Liver (tissue), 8 donors: ENCODE measurements at regions not wholly inside any gene's neighbourhood (a gene's known extent, or its start where the extent isn't known, plus 50 kb on each side); places are given as distances from the start of the nearest gene placed in this dataset.

ENCODE experiments used
- DNase-seq: peaks from one replicate; pipeline ENCODE4 v3.0.0-alpha.2; 2017; ENCODE audit warnings: low spot score
- H3K27ac ChIP-seq, 2 donors: one replicate each; pipeline ENCODE4 v1.7.0; 2013; ENCODE audit warnings: inconsistent platforms in 2 of 2, low read length in 2 of 2, control low read depth in 1 of 2, low read depth in 1 of 2, mild to moderate bottlenecking in 1 of 2
- H3K27me3 ChIP-seq, 4 donors: one replicate each; pipeline versions ENCODE4 v1.6.1 to v1.7.0; 2013; ENCODE audit warnings: low read length in 3 of 4, inconsistent platforms in 1 of 4, mild to moderate bottlenecking in 1 of 4, moderate library complexity in 1 of 4; ENCODE audit not compliant: control insufficient read depth in 4 of 4, insufficient read depth in 4 of 4
- H3K36me3 ChIP-seq, 4 donors: one replicate each; pipeline versions ENCODE4 v1.6.1 to v1.7.0; 2013; ENCODE audit warnings: low read length in 3 of 4, mild to moderate bottlenecking in 3 of 4, low read depth in 1 of 4, moderate library complexity in 1 of 4; ENCODE audit not compliant: control insufficient read depth in 4 of 4, insufficient read depth in 3 of 4
- H3K4me1 ChIP-seq, 4 donors: one replicate each; pipeline versions ENCODE4 v1.6.1 to v1.7.0; 2013; ENCODE audit warnings: low read length in 3 of 4, mild to moderate bottlenecking in 3 of 4, moderate library complexity in 1 of 4; ENCODE audit not compliant: control insufficient read depth in 4 of 4, insufficient read depth in 4 of 4
- H3K4me3 ChIP-seq, 3 donors: one replicate each; pipeline versions ENCODE4 v1.6.1 to v1.7.0; 2013; ENCODE audit warnings: low read length in 3 of 3, control low read depth in 1 of 3, low read depth in 1 of 3, mild to moderate bottlenecking in 1 of 3
- H3K9ac ChIP-seq, 2 donors: one replicate each; pipeline ENCODE4 v1.7.0; 2013; ENCODE audit warnings: low read length in 2 of 2, mild to moderate bottlenecking in 2 of 2, moderate library complexity in 2 of 2, control low read depth in 1 of 2, low read depth in 1 of 2
- H3K9me3 ChIP-seq, 4 donors: one replicate each; pipeline versions ENCODE4 v1.6.1 to v1.7.0; 2013; ENCODE audit warnings: low read length in 3 of 4; ENCODE audit not compliant: control insufficient read depth in 4 of 4
- EGR1 ChIP-seq, 2 donors: IDR thresholded peaks; 2 replicates each; pipeline ENCODE4 v1.6.1; 2016 to 2018; ENCODE audit warnings: antibody characterized with exemption in 2 of 2, low read depth in 2 of 2
- FOXA1 ChIP-seq: IDR thresholded peaks from 2 replicates; pipeline ENCODE4 v1.6.1; 2016; ENCODE audit warnings: antibody characterized with exemption
- FOXA2 ChIP-seq: IDR thresholded peaks from 2 replicates; pipeline ENCODE4 v1.6.1; 2016; ENCODE audit warnings: antibody characterized with exemption
- GABPA ChIP-seq, 2 donors: IDR thresholded peaks in 1 of 2; conservative IDR thresholded peaks in 1 of 2; 2 replicates each; pipeline ENCODE4 v1.6.1; 2016; ENCODE audit warnings: antibody characterized with exemption in 2 of 2, mild to moderate bottlenecking in 1 of 2, moderate library complexity in 1 of 2
- HNF4A ChIP-seq, 2 donors: conservative IDR thresholded peaks; 2 replicates each; pipeline ENCODE4 v1.6.1; 2016; ENCODE audit warnings: antibody characterized with exemption in 2 of 2, mild to moderate bottlenecking in 2 of 2
- HNF4G ChIP-seq: IDR thresholded peaks from 2 replicates; pipeline ENCODE4 v1.6.1; 2016; ENCODE audit warnings: antibody characterized with exemption
- JUND ChIP-seq, 2 donors: IDR thresholded peaks; 2 replicates each; pipeline ENCODE4 v1.6.1; 2016; ENCODE audit warnings: antibody characterized with exemption in 2 of 2
- NR2F2 ChIP-seq: IDR thresholded peaks from 2 replicates; pipeline ENCODE4 v1.6.1; 2016; ENCODE audit warnings: antibody characterized with exemption
- RAD21 ChIP-seq, 2 donors: IDR thresholded peaks; 2 replicates each; pipeline ENCODE4 v1.6.1; 2016; ENCODE audit warnings: antibody characterized with exemption in 2 of 2, mild to moderate bottlenecking in 2 of 2
- RXRA ChIP-seq, 2 donors: IDR thresholded peaks; 2 replicates each; pipeline ENCODE4 v1.6.1; 2017 to 2018; ENCODE audit warnings: antibody characterized with exemption in 2 of 2, mild to moderate bottlenecking in 1 of 2
- SP1 ChIP-seq: IDR thresholded peaks from 2 replicates; pipeline ENCODE4 v1.6.1; 2018; ENCODE audit warnings: antibody characterized with exemption, mild to moderate bottlenecking
- TAF1 ChIP-seq: conservative IDR thresholded peaks from 2 replicates; pipeline ENCODE4 v1.6.1; 2016; ENCODE audit warnings: antibody characterized with exemption, mild to moderate bottlenecking
- YY1 ChIP-seq: IDR thresholded peaks from 2 replicates; pipeline ENCODE4 v1.6.1; 2016; ENCODE audit warnings: antibody characterized with exemption, mild to moderate bottlenecking
- WGBS: extraction: QIAGEN DNeasy Blood & Tissue Kit; methylation state at CpG from one replicate; pipeline ENCODE4 v1.1.7; 2013; 5-methylcytosine and 5-hydroxymethylcytosine counted together
- TF ChIP-seq, protein P1 (sequence below): IDR thresholded peaks from 2 replicates; pipeline ENCODE4 v1.6.1; 2016; ENCODE audit warnings: antibody characterized with exemption
- TF ChIP-seq, protein P2 (sequence below): fragments of 150-350 bp; IDR thresholded peaks from 2 replicates; pipeline ENCODE4 v1.5.1; 2017; ENCODE audit warnings: improper control_type of control experiment, low read depth, low read length; ENCODE audit not compliant: missing input control
- TF ChIP-seq, protein P3 (sequence below): IDR thresholded peaks from 2 replicates; pipeline ENCODE4 v1.6.1; 2016; ENCODE audit warnings: antibody characterized with exemption
- TF ChIP-seq, protein P4 (sequence below): IDR thresholded peaks from 2 replicates; pipeline ENCODE4 v1.6.1; 2016; ENCODE audit warnings: antibody characterized with exemption, mild to moderate bottlenecking
- TF ChIP-seq, protein P5 (sequence below): IDR thresholded peaks from 2 replicates; pipeline ENCODE4 v1.6.1; 2016; ENCODE audit warnings: antibody characterized with exemption
- donor health status: healthy.
- donor health status: healthy.
- donor health status: healthy.
- donor health status: healthy.
- donor health status: healthy.

DNA sequence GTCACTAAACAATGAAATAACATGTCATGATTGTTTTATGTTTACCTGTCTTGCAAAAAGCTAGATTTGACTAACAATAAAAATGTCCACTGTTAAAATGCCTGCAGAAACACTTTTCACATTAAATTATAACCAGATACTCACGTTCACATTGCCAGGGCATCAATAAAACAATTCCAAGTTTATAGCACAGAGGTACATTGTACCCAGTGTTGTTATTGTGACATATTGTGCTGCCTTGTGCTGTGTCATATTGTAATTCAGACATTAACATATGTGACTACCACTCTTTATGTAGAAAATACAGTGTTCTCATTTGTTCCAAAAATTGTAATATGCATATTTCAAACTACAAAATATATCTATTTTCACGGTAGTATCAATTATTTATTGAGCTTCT, 766.1 kb downstream of the NCAM2 start:
- H3K36me3 ChIP-seq, result no peaks in the 10 kb centered on the region
- DNase-seq, result no peak
- H3K4me3 ChIP-seq, result no peak overlapping the region
- H3K9ac ChIP-seq, result no peak overlapping the region
- H3K9me3 ChIP-seq, result no peaks in the 10 kb centered on the region
- TF ChIP-seq SP1, result no peak
- TF ChIP-seq, protein P1, sequence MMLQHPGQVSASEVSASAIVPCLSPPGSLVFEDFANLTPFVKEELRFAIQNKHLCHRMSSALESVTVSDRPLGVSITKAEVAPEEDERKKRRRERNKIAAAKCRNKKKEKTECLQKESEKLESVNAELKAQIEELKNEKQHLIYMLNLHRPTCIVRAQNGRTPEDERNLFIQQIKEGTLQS, result no peak
- WGBS, result 61% methylated on average over 2 of the region's 2 CpGs
- no peak overlapping the region for H3K27ac ChIP-seq
- H3K27me3 ChIP-seq, result no peaks in the 10 kb centered on the region
- no peaks in the 10 kb centered on the region for H3K4me1 ChIP-seq

DNA sequence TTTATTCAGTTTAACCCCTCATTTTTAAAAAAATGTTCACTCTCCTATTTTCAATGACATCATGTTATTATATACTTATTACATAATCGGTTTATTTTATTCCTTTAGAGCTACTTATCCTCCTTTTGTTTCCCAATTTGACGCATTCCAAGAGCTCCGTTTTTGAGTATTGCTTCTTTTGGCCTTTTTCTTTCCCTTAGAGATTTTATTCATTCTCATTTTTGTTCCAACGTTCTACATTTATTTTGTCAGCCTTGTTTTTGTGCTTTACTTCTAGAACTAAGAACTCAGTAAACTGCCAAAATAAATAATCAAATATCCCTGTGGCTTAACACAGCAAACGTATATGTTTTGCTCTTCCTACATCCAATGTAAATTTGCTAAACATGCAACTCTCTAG, 769.1 kb downstream of the NCAM2 start:
- Histone ChIP-seq H3K27ac (no peak overlapping the region), H3K9me3 (no peaks in the 10 kb centered on the region), H3K9ac (no peak overlapping the region), H3K4me1 (no peaks in the 10 kb centered on the region), H3K4me3 (no peak overlapping the region), H3K27me3 (peaks cover 0 to 3% (median 0%) of the 10 kb centered on the region in 4 donors), H3K36me3 (no peaks in the 10 kb centered on the region)
- 61% methylated on average over 5 of the region's 5 CpGs for WGBS
- no peak for DNase-seq
- no peak for TF ChIP-seq JUND (IDR thresholded peaks at IDR 0.05)

DNA sequence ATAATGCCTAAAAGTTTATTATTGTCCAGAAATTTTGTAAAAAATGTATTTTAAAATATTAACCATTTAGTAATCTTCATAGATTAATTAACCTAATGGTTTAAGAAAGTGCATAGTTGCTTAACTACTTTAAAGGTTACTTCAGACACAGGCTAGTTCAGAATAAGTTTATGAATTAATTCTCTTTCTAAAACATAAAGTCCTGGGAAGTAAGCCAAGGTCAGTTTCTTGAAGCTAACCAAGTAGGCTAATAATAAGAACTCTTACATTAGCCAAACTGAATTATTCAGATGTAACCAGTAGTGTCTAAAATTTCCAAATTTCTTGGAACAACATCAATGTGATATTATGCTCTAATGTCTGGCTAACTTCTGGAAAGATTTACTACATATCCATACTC, 790.4 kb downstream of the NCAM2 start:
- H3K27me3 ChIP-seq, result no peaks in the 10 kb centered on the region
- no peaks in the 10 kb centered on the region for H3K4me1 ChIP-seq
- no peak overlapping the region for H3K4me3 ChIP-seq
- TF ChIP-seq YY1 (no peak), RAD21 (IDR thresholded peaks at IDR 0.05) (no peak), HNF4G (no peak), JUND (IDR thresholded peaks at IDR 0.05) (no peak), FOXA2 (no peak), RXRA (IDR thresholded peaks at IDR 0.05) (no peak), HNF4A (conservative IDR thresholded peaks at IDR 0.05) (no peak), SP1 (no peak), FOXA1 (no peak), TAF1 (no peak), NR2F2 (no peak), GABPA (IDR thresholded peaks at IDR 0.05 in 1 of 2, conservative IDR thresholded peaks at IDR 0.05 in 1 of 2) (no peak), EGR1 (IDR thresholded peaks at IDR 0.05; ENCODE audit: low read depth in 2 of 2) (no peak)
- TF ChIP-seq, protein P2, sequence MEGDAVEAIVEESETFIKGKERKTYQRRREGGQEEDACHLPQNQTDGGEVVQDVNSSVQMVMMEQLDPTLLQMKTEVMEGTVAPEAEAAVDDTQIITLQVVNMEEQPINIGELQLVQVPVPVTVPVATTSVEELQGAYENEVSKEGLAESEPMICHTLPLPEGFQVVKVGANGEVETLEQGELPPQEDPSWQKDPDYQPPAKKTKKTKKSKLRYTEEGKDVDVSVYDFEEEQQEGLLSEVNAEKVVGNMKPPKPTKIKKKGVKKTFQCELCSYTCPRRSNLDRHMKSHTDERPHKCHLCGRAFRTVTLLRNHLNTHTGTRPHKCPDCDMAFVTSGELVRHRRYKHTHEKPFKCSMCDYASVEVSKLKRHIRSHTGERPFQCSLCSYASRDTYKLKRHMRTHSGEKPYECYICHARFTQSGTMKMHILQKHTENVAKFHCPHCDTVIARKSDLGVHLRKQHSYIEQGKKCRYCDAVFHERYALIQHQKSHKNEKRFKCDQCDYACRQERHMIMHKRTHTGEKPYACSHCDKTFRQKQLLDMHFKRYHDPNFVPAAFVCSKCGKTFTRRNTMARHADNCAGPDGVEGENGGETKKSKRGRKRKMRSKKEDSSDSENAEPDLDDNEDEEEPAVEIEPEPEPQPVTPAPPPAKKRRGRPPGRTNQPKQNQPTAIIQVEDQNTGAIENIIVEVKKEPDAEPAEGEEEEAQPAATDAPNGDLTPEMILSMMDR, result no peak
- TF ChIP-seq, protein P3, sequence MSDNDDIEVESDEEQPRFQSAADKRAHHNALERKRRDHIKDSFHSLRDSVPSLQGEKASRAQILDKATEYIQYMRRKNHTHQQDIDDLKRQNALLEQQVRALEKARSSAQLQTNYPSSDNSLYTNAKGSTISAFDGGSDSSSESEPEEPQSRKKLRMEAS, result no peak
- TF ChIP-seq, protein P4, sequence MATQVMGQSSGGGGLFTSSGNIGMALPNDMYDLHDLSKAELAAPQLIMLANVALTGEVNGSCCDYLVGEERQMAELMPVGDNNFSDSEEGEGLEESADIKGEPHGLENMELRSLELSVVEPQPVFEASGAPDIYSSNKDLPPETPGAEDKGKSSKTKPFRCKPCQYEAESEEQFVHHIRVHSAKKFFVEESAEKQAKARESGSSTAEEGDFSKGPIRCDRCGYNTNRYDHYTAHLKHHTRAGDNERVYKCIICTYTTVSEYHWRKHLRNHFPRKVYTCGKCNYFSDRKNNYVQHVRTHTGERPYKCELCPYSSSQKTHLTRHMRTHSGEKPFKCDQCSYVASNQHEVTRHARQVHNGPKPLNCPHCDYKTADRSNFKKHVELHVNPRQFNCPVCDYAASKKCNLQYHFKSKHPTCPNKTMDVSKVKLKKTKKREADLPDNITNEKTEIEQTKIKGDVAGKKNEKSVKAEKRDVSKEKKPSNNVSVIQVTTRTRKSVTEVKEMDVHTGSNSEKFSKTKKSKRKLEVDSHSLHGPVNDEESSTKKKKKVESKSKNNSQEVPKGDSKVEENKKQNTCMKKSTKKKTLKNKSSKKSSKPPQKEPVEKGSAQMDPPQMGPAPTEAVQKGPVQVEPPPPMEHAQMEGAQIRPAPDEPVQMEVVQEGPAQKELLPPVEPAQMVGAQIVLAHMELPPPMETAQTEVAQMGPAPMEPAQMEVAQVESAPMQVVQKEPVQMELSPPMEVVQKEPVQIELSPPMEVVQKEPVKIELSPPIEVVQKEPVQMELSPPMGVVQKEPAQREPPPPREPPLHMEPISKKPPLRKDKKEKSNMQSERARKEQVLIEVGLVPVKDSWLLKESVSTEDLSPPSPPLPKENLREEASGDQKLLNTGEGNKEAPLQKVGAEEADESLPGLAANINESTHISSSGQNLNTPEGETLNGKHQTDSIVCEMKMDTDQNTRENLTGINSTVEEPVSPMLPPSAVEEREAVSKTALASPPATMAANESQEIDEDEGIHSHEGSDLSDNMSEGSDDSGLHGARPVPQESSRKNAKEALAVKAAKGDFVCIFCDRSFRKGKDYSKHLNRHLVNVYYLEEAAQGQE, result no peak
- TF ChIP-seq, protein P5, sequence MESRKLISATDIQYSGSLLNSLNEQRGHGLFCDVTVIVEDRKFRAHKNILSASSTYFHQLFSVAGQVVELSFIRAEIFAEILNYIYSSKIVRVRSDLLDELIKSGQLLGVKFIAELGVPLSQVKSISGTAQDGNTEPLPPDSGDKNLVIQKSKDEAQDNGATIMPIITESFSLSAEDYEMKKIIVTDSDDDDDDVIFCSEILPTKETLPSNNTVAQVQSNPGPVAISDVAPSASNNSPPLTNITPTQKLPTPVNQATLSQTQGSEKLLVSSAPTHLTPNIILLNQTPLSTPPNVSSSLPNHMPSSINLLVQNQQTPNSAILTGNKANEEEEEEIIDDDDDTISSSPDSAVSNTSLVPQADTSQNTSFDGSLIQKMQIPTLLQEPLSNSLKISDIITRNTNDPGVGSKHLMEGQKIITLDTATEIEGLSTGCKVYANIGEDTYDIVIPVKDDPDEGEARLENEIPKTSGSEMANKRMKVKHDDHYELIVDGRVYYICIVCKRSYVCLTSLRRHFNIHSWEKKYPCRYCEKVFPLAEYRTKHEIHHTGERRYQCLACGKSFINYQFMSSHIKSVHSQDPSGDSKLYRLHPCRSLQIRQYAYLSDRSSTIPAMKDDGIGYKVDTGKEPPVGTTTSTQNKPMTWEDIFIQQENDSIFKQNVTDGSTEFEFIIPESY, result no peak
- TF ChIP-seq, protein P1, result no peak
- H3K36me3 ChIP-seq, result no peaks in the 10 kb centered on the region
- DNase-seq, result no peak
- H3K9me3 ChIP-seq, result no peaks in the 10 kb centered on the region
- no peak overlapping the region for H3K9ac ChIP-seq
- no peak overlapping the region for H3K27ac ChIP-seq
